Mesothelial cell of epicardium (in vitro differentiated cells): ENCODE measurements at regions not wholly inside any gene's neighbourhood (a gene's known extent, or its start where the extent isn't known, plus 50 kb on each side); places are given as distances from the start of the nearest gene placed in this dataset.

Source experiments
- DNase-seq, 2 experiments: peaks; one replicate each; pipeline ENCODE4 v3.0.0; 2021; ENCODE audit warnings: low spot score in 2 of 2; ENCODE audit not compliant: unreplicated experiment in 2 of 2
- H3K27ac Mint-ChIP-seq: 2 replicates; pipeline ENCODE4 v1.8.0; 2021; ENCODE audit warnings: mixed read lengths
- H3K27me3 Mint-ChIP-seq: 2 replicates; pipeline ENCODE4 v1.8.0; 2021; ENCODE audit warnings: low read depth, mixed read lengths
- H3K36me3 Mint-ChIP-seq: 2 replicates; pipeline ENCODE4 v1.8.0; 2021; ENCODE audit warnings: mixed read lengths
- H3K4me1 Mint-ChIP-seq: 2 replicates; pipeline ENCODE4 v1.8.0; 2021; ENCODE audit warnings: mixed read lengths
- H3K4me3 Mint-ChIP-seq: 2 replicates; pipeline ENCODE4 v1.8.0; 2021; ENCODE audit warnings: mild to moderate bottlenecking, moderate library complexity, mixed read lengths
- H3K9me3 Mint-ChIP-seq: 2 replicates; pipeline ENCODE4 v1.8.0; 2021; ENCODE audit warnings: mixed read lengths
- TF ChIP-seq, protein P1 (sequence below): fragments of 200-600 bp; sonication (generic); IDR thresholded peaks from one replicate; pipeline ENCODE4 v1.5.0; 2021; ENCODE audit warnings: antibody characterized with exemption; ENCODE audit not compliant: unreplicated experiment

DNA sequence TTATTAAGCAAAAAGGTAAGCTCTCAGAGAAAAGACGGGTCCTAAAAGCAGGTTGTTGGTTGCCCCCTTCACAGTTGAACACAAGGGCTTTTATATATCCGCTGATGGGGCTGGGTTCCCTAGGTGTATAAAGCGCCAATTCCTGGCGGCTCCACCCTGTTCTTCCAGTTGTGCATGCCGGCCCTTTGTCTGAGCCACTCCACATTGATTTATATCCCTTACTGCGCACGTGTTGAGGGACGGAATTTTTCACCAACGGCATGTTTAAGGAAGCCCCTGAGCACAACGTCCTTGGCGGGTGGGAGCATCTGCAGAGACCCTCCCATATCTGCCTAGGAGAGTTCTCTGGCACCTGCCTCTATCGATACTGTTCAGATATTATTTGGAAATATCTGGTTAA lies 135.7 kb downstream of the DTHD1 start:
- peaks cover 38% of the 10 kb centered on the region for H3K27me3 Mint-ChIP-seq
- TF ChIP-seq, protein P1, sequence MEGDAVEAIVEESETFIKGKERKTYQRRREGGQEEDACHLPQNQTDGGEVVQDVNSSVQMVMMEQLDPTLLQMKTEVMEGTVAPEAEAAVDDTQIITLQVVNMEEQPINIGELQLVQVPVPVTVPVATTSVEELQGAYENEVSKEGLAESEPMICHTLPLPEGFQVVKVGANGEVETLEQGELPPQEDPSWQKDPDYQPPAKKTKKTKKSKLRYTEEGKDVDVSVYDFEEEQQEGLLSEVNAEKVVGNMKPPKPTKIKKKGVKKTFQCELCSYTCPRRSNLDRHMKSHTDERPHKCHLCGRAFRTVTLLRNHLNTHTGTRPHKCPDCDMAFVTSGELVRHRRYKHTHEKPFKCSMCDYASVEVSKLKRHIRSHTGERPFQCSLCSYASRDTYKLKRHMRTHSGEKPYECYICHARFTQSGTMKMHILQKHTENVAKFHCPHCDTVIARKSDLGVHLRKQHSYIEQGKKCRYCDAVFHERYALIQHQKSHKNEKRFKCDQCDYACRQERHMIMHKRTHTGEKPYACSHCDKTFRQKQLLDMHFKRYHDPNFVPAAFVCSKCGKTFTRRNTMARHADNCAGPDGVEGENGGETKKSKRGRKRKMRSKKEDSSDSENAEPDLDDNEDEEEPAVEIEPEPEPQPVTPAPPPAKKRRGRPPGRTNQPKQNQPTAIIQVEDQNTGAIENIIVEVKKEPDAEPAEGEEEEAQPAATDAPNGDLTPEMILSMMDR, result no peak
- H3K4me1 Mint-ChIP-seq, result no peaks in the 10 kb centered on the region
- H3K4me3 Mint-ChIP-seq, result no peak overlapping the region
- H3K36me3 Mint-ChIP-seq, result no peaks in the 10 kb centered on the region
- no peak overlapping the region for H3K27ac Mint-ChIP-seq
- no peak for DNase-seq
- H3K9me3 Mint-ChIP-seq, result no peaks in the 10 kb centered on the region

DNA sequence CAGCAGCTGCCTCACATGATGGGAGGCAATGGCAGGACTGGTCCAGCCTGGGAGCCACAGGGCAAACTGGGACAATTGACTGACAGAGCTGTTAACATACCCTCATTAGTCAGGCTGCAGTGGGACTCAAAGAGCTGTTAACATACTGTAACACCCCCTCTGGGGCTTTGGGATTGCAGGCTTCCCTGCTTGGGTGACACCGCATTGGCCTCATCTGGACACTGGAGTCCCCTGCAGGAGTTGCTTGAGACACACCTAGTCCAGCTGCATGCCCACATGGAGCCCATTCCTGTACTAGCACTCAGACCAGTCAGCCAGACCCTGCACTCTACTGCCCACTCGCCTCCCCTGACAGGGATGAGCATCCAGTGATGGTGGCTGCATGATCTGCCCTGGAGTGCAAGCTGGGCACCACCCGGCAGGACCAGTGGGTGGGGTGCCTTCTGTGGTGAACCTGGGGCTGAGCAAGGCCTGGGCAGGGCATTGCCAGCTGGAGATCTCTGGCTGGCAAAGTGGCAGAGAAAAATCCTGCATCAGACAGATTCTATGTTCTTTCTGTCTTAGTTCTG lies 138.8 kb downstream of the DTHD1 start:
- Mint-ChIP-seq H3K36me3 (no peaks in the 10 kb centered on the region), H3K27ac (no peak overlapping the region)

DNA sequence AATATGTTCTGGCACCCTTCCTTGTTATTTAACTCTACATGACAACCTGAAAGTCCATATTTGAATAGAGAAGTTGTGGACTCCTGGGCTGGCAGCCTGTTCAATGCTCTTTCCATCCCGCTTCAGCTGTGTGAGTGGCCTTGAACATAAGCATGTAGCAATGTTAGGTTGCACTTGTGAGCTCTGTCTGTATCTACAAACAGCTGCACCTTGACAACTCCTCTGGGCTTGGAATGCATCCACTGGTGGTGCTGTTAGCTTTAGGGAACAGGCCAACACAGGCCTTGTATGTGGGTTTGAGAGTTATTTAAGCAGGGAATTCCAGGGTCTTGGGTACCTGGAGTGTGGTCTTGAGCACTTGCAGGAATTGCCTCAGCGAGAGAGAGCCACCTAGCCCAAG lies 141.2 kb downstream of the DTHD1 start:
- DNase-seq, result no peak
- peaks cover 30% of the 10 kb centered on the region for H3K27me3 Mint-ChIP-seq

More for the DNA sequence above, 138.8 kb downstream of the DTHD1 start:
- Mint-ChIP-seq H3K27me3 (peaks cover 36% of the 10 kb centered on the region), H3K4me3 (no peak overlapping the region), H3K4me1 (no peaks in the 10 kb centered on the region), H3K9me3 (no peaks in the 10 kb centered on the region)
- TF ChIP-seq, protein P1, result no peak
- DNase-seq, result no peak

DNA sequence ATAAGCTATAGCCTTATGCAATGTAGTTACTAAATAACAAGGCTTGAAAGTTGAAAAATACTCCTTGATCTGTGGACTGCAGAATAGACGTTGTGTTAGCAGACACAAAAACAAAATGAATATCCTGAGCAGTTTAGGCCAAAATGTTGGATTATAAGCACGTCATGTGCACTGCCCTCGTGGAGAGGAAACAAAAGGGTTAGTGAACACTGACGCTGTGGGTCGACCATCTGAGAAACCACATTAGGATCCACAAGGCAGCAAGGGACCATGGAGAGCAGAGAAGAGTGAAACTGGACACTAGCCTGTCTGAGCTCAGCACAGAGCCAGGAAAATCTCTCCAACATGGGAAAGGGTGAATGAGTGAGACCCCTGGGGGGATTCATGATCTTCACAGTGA lies 145.3 kb downstream of the DTHD1 start:
- no peak overlapping the region for H3K4me3 Mint-ChIP-seq
- H3K4me1 Mint-ChIP-seq, result no peaks in the 10 kb centered on the region
- no peaks in the 10 kb centered on the region for H3K36me3 Mint-ChIP-seq
- DNase-seq, result no peak
- peaks cover 9% of the 10 kb centered on the region for H3K27me3 Mint-ChIP-seq
- H3K27ac Mint-ChIP-seq, result no peak overlapping the region
- H3K9me3 Mint-ChIP-seq, result no peaks in the 10 kb centered on the region
- TF ChIP-seq, protein P1, result no peak

More for the DNA sequence above, 141.2 kb downstream of the DTHD1 start:
- Mint-ChIP-seq H3K4me3 (no peak overlapping the region), H3K27ac (no peak overlapping the region), H3K9me3 (no peaks in the 10 kb centered on the region), H3K4me1 (no peaks in the 10 kb centered on the region), H3K36me3 (no peaks in the 10 kb centered on the region)
- TF ChIP-seq, protein P1, result no peak

DNA sequence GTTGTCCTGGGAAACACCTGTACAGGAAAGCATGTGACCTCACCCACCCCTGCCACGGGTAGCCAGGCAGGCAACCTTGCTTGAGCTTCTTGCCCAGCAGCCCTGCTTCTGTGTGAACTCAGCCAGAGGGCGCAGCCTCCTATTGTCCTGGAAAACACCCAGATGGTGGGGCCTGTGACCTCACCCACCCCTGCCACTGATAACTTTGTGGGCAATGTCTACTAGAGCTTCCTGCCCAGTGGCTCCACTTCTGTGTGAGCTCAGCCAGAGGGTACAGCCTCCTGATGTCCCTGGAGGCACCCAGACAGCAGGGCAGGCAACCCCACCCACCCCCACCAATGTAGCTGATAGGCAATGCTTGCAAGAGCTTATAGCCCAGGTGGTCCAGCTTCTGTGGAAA lies 146.3 kb downstream of the DTHD1 start:
- TF ChIP-seq, protein P1, result no peak
- no peaks in the 10 kb centered on the region for H3K36me3 Mint-ChIP-seq
- peaks cover 9% of the 10 kb centered on the region for H3K27me3 Mint-ChIP-seq
- H3K4me3 Mint-ChIP-seq, result no peak overlapping the region
- no peaks in the 10 kb centered on the region for H3K9me3 Mint-ChIP-seq
- H3K27ac Mint-ChIP-seq, result no peak overlapping the region
- DNase-seq, result no peak
- no peaks in the 10 kb centered on the region for H3K4me1 Mint-ChIP-seq

DNA sequence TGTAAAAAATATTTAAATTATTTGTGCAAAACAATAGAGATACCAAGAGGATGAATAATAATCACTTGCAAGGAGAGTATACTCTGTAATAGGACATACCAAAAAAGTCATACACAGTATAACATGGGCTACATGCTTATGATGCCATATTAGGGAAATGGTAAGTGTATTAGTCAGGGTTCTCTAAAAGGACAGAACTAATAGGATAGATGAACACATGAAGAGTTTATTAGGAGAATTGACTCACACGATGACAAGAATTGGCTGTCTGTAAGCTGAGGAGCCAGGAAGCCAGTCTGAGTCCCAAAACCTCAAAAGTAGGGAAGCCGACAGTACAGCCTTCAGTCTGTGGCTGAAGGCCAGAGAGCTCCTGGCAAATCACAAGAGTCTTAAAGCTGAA lies 151.2 kb downstream of the DTHD1 start:
- TF ChIP-seq, protein P1, result no peak
- no peak for DNase-seq
- H3K27me3 Mint-ChIP-seq, result peaks cover 3% of the 10 kb centered on the region
- no peak overlapping the region for H3K4me3 Mint-ChIP-seq
- peaks cover 21% of the 10 kb centered on the region for H3K9me3 Mint-ChIP-seq
- no peak overlapping the region for H3K27ac Mint-ChIP-seq
- H3K36me3 Mint-ChIP-seq, result no peaks in the 10 kb centered on the region
- H3K4me1 Mint-ChIP-seq, result no peaks in the 10 kb centered on the region
